WTC11 (cell line): ENCODE measurements at regions not wholly inside any gene's neighbourhood (a gene's known extent, or its start where the extent isn't known, plus 50 kb on each side); places are given as distances from the start of the nearest gene placed in this dataset.

Source experiments
- AR ChIP-seq: fragments of 250-450 bp; sonication (Bioruptor Pico); IDR thresholded peaks from 2 replicates; pipeline ENCODE4 v1.9.0; 2021; ENCODE audit warnings: mild to moderate bottlenecking
- CBFB ChIP-seq: sonication (generic); formaldehyde crosslinking; IDR thresholded peaks from 2 replicates; pipeline ENCODE4 v1.8.1; 2022; ENCODE audit warnings: mild to moderate bottlenecking, low read depth, missing genetic modification reagents
- CDX4 ChIP-seq: fragments of 250-450 bp; sonication (Bioruptor Pico); IDR thresholded peaks from 2 replicates; pipeline ENCODE4 v1.9.0; 2021; ENCODE audit warnings: moderate library complexity, mild to moderate bottlenecking, inconsistent platforms, borderline replicate concordance
- CTCF ChIP-seq: fragments of 200-600 bp; IDR thresholded peaks from 2 replicates; pipeline ENCODE4 v1.8.0; 2022; ENCODE audit warnings: antibody characterized with exemption
- E2F1 ChIP-seq: sonication (generic); formaldehyde crosslinking; IDR thresholded peaks from 2 replicates; pipeline ENCODE4 v1.8.0; 2022; ENCODE audit warnings: mild to moderate bottlenecking, missing genetic modification reagents
- ETV6 ChIP-seq: sonication (generic); formaldehyde crosslinking; IDR thresholded peaks from 2 replicates; pipeline ENCODE4 v1.8.1; 2022; ENCODE audit warnings: mild to moderate bottlenecking, missing genetic modification reagents
- JUN ChIP-seq: sonication (generic); formaldehyde crosslinking; IDR thresholded peaks from 2 replicates; pipeline ENCODE4 v1.8.0; 2023; ENCODE audit warnings: mild to moderate bottlenecking, missing genetic modification reagents
- NFYB ChIP-seq: sonication (generic); formaldehyde crosslinking; conservative IDR thresholded peaks from 2 replicates; pipeline ENCODE4 v1.8.0; 2022; ENCODE audit warnings: low read depth, missing genetic modification reagents
- TP53 ChIP-seq: sonication (generic); formaldehyde crosslinking; IDR thresholded peaks from 2 replicates; pipeline ENCODE4 v1.8.1; 2023; ENCODE audit warnings: mild to moderate bottlenecking, missing genetic modification reagents

- no peak for TF ChIP-seq TP53 (CRISPR knock-in tag)
- TF ChIP-seq NFYB, result no peak
- TF ChIP-seq CTCF, result no peak
- TF ChIP-seq E2F1 (CRISPR knock-in tag), result no peak
- no peak for TF ChIP-seq AR
- TF ChIP-seq JUN (CRISPR knock-in tag), result no peak
- TF ChIP-seq CBFB (CRISPR knock-in tag), result no peak
- no peak for TF ChIP-seq ETV6 (CRISPR knock-in tag)
- TF ChIP-seq CDX4, result no peak
These were observed 436.1 kb downstream of the TUSC7 start for GRCh38 chr3:117145677-117146076.
